Mesenchymal stem cell (in vitro differentiated cells and primary cell): ENCODE measurements at regions not wholly inside any gene's neighbourhood (a gene's known extent, or its start where the extent isn't known, plus 50 kb on each side); places are given as distances from the start of the nearest gene placed in this dataset.

Experiments used
- DNase-seq: peaks from one replicate; pipeline ENCODE4 v3.0.0-alpha.2; 2013
- H2AFZ ChIP-seq: one replicate; pipeline ENCODE4 v1.6.1; 2013; ENCODE audit warnings: low read depth, mild to moderate bottlenecking, control low read depth, inconsistent platforms, low read length, moderate library complexity
- H2AK5ac ChIP-seq: 2 replicates; pipeline ENCODE4 v1.6.1; 2013; ENCODE audit warnings: low read length, moderate library complexity, mild to moderate bottlenecking, inconsistent platforms; ENCODE audit not compliant: severe bottlenecking
- H2BK120ac ChIP-seq: one replicate; pipeline ENCODE4 v1.6.1; 2013; ENCODE audit warnings: low read depth, mild to moderate bottlenecking, inconsistent platforms, low read length, moderate library complexity
- H2BK12ac ChIP-seq, 2 experiments: one replicate each; pipeline ENCODE4 v1.6.1; 2013; ENCODE audit warnings: inconsistent platforms in 2 of 2, low read length in 2 of 2, mild to moderate bottlenecking in 2 of 2, moderate library complexity in 2 of 2, control low read depth in 1 of 2
- H2BK15ac ChIP-seq: one replicate; pipeline ENCODE4 v1.6.1; 2013; ENCODE audit warnings: mild to moderate bottlenecking, low read depth, inconsistent platforms; ENCODE audit not compliant: poor library complexity, severe bottlenecking
- H2BK5ac ChIP-seq: 2 replicates; pipeline ENCODE4 v1.6.1; 2013; ENCODE audit warnings: low read depth, mild to moderate bottlenecking, low read length, control low read depth, inconsistent platforms; ENCODE audit not compliant: poor library complexity, severe bottlenecking
- H3K14ac ChIP-seq, 2 experiments: one replicate each; pipeline ENCODE4 v1.6.1; 2013; ENCODE audit warnings: inconsistent platforms in 2 of 2, low read length in 2 of 2, control low read depth in 1 of 2, mild to moderate bottlenecking in 1 of 2, moderate library complexity in 1 of 2
- H3K18ac ChIP-seq, 2 experiments: one replicate each; pipeline ENCODE4 v1.6.1; 2013; ENCODE audit warnings: inconsistent platforms in 2 of 2, low read length in 2 of 2, control low read depth in 1 of 2, low read depth in 1 of 2, mild to moderate bottlenecking in 1 of 2
- H3K23ac ChIP-seq, 2 experiments: one replicate each; pipeline ENCODE4 v1.6.1; 2013; ENCODE audit warnings: inconsistent platforms in 2 of 2, low read length in 2 of 2, mild to moderate bottlenecking in 2 of 2, moderate library complexity in 2 of 2, control low read depth in 1 of 2
- H3K27ac ChIP-seq: 2 replicates; pipeline ENCODE4 v1.5.1; 2013; ENCODE audit warnings: mild to moderate bottlenecking, moderate library complexity, low read length, control low read depth, inconsistent platforms; ENCODE audit not compliant: poor library complexity, severe bottlenecking
- H3K27me3 ChIP-seq, 2 experiments: 2 replicates each; pipeline versions ENCODE4 v1.6.1 to v1.7.0; 2013; ENCODE audit warnings: low read length in 2 of 2, mild to moderate bottlenecking in 2 of 2, moderate library complexity in 2 of 2, control low read depth in 1 of 2, inconsistent platforms in 1 of 2; ENCODE audit not compliant: control insufficient read depth in 1 of 2, insufficient read depth in 1 of 2
- H3K36me3 ChIP-seq, 2 experiments: 2 replicates each; pipeline versions ENCODE4 v1.6.1 to v1.7.0; 2013; ENCODE audit warnings: low read length in 2 of 2, control low read depth in 1 of 2, inconsistent platforms in 1 of 2, low read depth in 1 of 2, mild to moderate bottlenecking in 1 of 2; ENCODE audit not compliant: insufficient read depth in 2 of 2, control insufficient read depth in 1 of 2
- H3K4ac ChIP-seq, 2 experiments: one replicate each; pipeline ENCODE4 v1.6.1; 2013; ENCODE audit warnings: inconsistent platforms in 2 of 2, low read length in 2 of 2, mild to moderate bottlenecking in 2 of 2, moderate library complexity in 2 of 2, control low read depth in 1 of 2, low read depth in 1 of 2
- H3K4me1 ChIP-seq: 2 replicates; pipeline ENCODE4 v1.6.1; 2013; ENCODE audit warnings: low read depth, low read length, control low read depth; ENCODE audit not compliant: control insufficient read depth, insufficient read depth
- H3K4me2 ChIP-seq: 2 replicates; pipeline ENCODE4 v1.6.1; 2013; ENCODE audit warnings: low read length, mild to moderate bottlenecking, inconsistent platforms; ENCODE audit not compliant: poor library complexity, severe bottlenecking
- H3K4me3 ChIP-seq, 2 experiments: 2 replicates each; pipeline versions ENCODE4 v1.5.1 to v1.7.0; 2013; ENCODE audit warnings: low read length in 2 of 2, mild to moderate bottlenecking in 2 of 2, control low read depth in 1 of 2, low read depth in 1 of 2; ENCODE audit not compliant: insufficient read depth in 1 of 2
- H3K79me1 ChIP-seq: replicated peaks from 2 replicates; pipeline ENCODE4 v1.6.1; 2013; ENCODE audit warnings: mild to moderate bottlenecking, control low read depth, low read length, inconsistent platforms; ENCODE audit not compliant: poor library complexity, severe bottlenecking
- H3K9ac ChIP-seq: 2 replicates; pipeline ENCODE4 v1.7.0; 2013; ENCODE audit warnings: mild to moderate bottlenecking, low read length, moderate library complexity
- H3K9me3 ChIP-seq: 2 replicates; pipeline ENCODE4 v1.7.0; 2013; ENCODE audit warnings: mild to moderate bottlenecking, low read length; ENCODE audit not compliant: control insufficient read depth
- H4K8ac ChIP-seq: one replicate; pipeline ENCODE4 v1.6.1; 2013; ENCODE audit warnings: inconsistent platforms, mild to moderate bottlenecking, low read length, moderate library complexity
- H4K91ac ChIP-seq: one replicate; pipeline ENCODE4 v1.6.1; 2013; ENCODE audit warnings: mild to moderate bottlenecking, low read length, inconsistent platforms
- WGBS: methylation state at CpG from one replicate; pipeline ENCODE4 v1.1.7; 2013; ENCODE audit warnings: mixed read lengths; 5-methylcytosine and 5-hydroxymethylcytosine counted together

GRCh38 chr20:57087705-57088104 is 178.7 kb downstream of the BMP7 start:
- Histone ChIP-seq H2BK12ac (no peak overlapping the region), H2BK5ac (no peak overlapping the region), H3K18ac (no peak overlapping the region), H3K4me3 (no peak overlapping the region), H3K36me3 (no peaks in the 10 kb centered on the region), H3K27ac (no peak overlapping the region), H2AK5ac (no peak overlapping the region), H3K9me3 (peaks cover 8% of the 10 kb centered on the region), H3K27me3 (peaks cover 19 to 63% of the 10 kb centered on the region in 2 experiments), H3K4me2 (no peak overlapping the region), H3K23ac (no peak overlapping the region), H2AFZ (no peak overlapping the region), H4K91ac (no peak overlapping the region), H2BK15ac (no peak overlapping the region), H2BK120ac (no peak overlapping the region), H4K8ac (no peak overlapping the region), H3K79me1 (no peaks in the 10 kb centered on the region), H3K14ac (no peak overlapping the region), H3K4me1 (peaks cover 10% of the 10 kb centered on the region), H3K9ac (no peak overlapping the region), H3K4ac (no peak overlapping the region)
- DNase-seq = no peak
- WGBS = 86% methylated on average over 7 of the region's 7 CpGs

DNA sequence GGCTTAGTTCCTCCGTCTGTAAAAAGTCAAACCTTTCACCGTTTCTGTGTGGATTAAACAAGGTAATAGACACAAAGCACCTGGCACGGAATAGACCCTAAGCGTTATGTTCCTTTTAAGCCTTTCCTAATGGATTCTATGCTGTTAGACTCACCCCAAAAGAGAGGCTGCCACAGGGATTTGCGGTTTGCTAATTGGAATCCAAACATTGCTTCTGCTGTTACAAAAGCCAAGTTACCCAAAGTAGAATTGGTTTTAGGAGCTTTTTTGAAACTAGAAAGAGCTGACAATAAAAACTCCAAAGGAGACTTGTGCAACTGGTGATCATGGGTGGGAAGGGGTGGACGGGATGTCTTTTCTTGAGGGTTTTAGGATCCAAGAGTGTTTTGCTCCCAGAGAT is 178.0 kb downstream of the BMP7 start:
- Histone ChIP-seq H3K4ac (no peak overlapping the region), H3K27me3 (peaks cover 20 to 67% of the 10 kb centered on the region in 2 experiments), H3K4me1 (peaks cover 10% of the 10 kb centered on the region), H3K4me2 (no peak overlapping the region), H3K4me3 (no peak overlapping the region), H3K18ac (no peak overlapping the region), H2BK15ac (no peak overlapping the region), H4K91ac (no peak overlapping the region), H3K14ac (no peak overlapping the region), H3K79me1 (no peaks in the 10 kb centered on the region), H3K27ac (no peak overlapping the region), H2BK12ac (no peak overlapping the region), H2AFZ (no peak overlapping the region), H3K23ac (no peak overlapping the region), H3K9ac (no peak overlapping the region), H3K36me3 (no peaks in the 10 kb centered on the region), H2BK5ac (no peak overlapping the region), H3K9me3 (peaks cover 8% of the 10 kb centered on the region), H2AK5ac (no peak overlapping the region), H2BK120ac (no peak overlapping the region), H4K8ac (no peak overlapping the region)
- WGBS = 77% methylated on average over 6 of the region's 6 CpGs
- no peak for DNase-seq

DNA sequence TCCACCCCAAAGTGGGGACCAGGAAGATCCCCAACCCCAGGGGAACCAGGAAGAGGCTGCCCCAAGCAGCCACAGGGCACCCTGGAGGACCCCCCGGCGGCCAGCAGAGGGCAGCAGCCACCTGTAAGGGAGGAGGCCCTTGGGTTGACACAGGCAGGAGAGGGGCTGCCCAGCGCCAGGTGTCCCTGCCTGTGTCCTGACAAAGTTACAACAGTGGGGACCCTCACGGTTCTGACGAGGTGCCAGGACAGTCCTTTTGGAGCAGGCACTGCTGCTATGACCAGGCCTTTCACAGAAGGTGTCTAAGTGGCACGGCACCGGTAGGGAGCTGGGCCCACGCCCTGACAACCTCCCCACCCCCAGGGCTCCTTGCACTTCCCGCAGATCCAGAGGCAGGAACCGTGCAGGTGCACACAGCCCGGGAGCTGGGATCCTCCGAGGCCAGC is 176.7 kb downstream of the BMP7 start:
- Histone ChIP-seq H3K23ac (no peak overlapping the region), H3K4me3 (no peak overlapping the region), H2AK5ac (no peak overlapping the region), H3K27ac (no peak overlapping the region), H2BK15ac (no peak overlapping the region), H3K79me1 (no peaks in the 10 kb centered on the region), H4K91ac (no peak overlapping the region), H3K36me3 (no peaks in the 10 kb centered on the region), H2BK120ac (no peak overlapping the region), H2BK12ac (no peak overlapping the region), H3K9ac (no peak overlapping the region), H4K8ac (no peak overlapping the region), H3K4me2 (no peak overlapping the region), H2AFZ (no peak overlapping the region), H3K4ac (no peak overlapping the region), H3K9me3 (peaks cover 8% of the 10 kb centered on the region), H3K14ac (no peak overlapping the region), H3K4me1 (peaks cover 10% of the 10 kb centered on the region), H3K27me3 (peaks cover 22 to 67% of the 10 kb centered on the region in 2 experiments), H3K18ac (no peak overlapping the region), H2BK5ac (no peak overlapping the region)
- peak; percentile 43 for DNase-seq
- WGBS = 22% methylated on average over 12 of the region's 12 CpGs

GRCh38 chr20:57090590-57091560 is 175.6 kb downstream of the BMP7 start:
- Histone ChIP-seq H3K23ac (no peak overlapping the region), H2AFZ (no peak overlapping the region), H3K14ac (no peak overlapping the region), H3K9me3 (peaks cover 8% of the 10 kb centered on the region), H2BK5ac (no peak overlapping the region), H3K79me1 (no peaks in the 10 kb centered on the region), H4K8ac (no peak overlapping the region), H3K27ac (no peak overlapping the region), H3K4me3 (no peak overlapping the region), H4K91ac (no peak overlapping the region), H3K18ac (no peak overlapping the region), H3K27me3 (peaks cover 22 to 65% of the 10 kb centered on the region in 2 experiments), H2AK5ac (no peak overlapping the region), H3K4ac (no peak overlapping the region), H2BK15ac (no peak overlapping the region), H3K9ac (no peak overlapping the region), H3K36me3 (no peaks in the 10 kb centered on the region), H2BK12ac (no peak overlapping the region), H2BK120ac (no peak overlapping the region), H3K4me1 (peaks cover 10% of the 10 kb centered on the region), H3K4me2 (no peak overlapping the region)
- no peak for DNase-seq
- WGBS = 82% methylated on average over 19 of the region's 25 CpGs
